Ovary (tissue), 3 donors: ENCODE measurements at regions not wholly inside any gene's neighbourhood (a gene's known extent, or its start where the extent isn't known, plus 50 kb on each side); places are given as distances from the start of the nearest gene placed in this dataset.

Source experiments
- CTCF ChIP-seq, 3 donors: fragments of 450-650 bp in 2 of 3; fragments of 200-600 bp in 1 of 3; IDR thresholded peaks; one replicate each; pipeline versions ENCODE4 v1.5.1 to v1.8.0; 2016 to 2022; ENCODE audit warnings: antibody characterized with exemption in 3 of 3, mild to moderate bottlenecking in 1 of 3
- EP300 ChIP-seq: sonication (generic); formaldehyde crosslinking; IDR thresholded peaks from one replicate; pipeline ENCODE4 v1.6.1; 2017; ENCODE audit warnings: antibody characterized with exemption
- POLR2A ChIP-seq: fragments of 450-650 bp; IDR thresholded peaks from one replicate; pipeline ENCODE4 v1.6.1; 2017; ENCODE audit warnings: antibody characterized with exemption, mild to moderate bottlenecking, moderate library complexity
- donor health status: DM: no; HTN: no; CAD: no.

DNA sequence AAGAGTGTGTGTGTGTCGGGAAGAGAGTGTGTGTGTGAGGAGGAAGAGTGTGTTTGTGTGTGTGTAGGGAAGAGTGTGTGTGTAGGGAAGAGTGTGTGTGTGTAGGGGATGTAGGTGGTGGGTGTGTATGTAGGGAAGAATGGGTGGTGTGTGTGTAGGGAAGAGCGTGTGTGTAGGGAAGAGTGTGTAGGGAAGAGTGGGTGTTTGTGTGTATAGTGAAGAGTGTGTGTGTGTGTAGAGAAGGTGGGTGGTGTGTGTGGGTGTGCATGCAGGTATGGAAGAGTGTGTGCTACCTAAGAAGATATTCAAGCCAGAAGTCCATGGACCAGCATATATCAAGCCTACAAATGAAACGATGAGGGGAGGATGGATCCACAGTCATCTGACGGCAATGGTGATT lies 265.8 kb downstream of the FGF9 start:
- TF ChIP-seq EP300 (no peak), CTCF (IDR thresholded peaks at IDR 0.05) (no peak), POLR2A (no peak)
